ENCODE measurements at regions not wholly inside any gene's neighbourhood (a gene's known extent, or its start where the extent isn't known, plus 50 kb on each side); places are given as distances from the start of the nearest gene placed in this dataset.

- TF ChIP-seq, protein P1, sequence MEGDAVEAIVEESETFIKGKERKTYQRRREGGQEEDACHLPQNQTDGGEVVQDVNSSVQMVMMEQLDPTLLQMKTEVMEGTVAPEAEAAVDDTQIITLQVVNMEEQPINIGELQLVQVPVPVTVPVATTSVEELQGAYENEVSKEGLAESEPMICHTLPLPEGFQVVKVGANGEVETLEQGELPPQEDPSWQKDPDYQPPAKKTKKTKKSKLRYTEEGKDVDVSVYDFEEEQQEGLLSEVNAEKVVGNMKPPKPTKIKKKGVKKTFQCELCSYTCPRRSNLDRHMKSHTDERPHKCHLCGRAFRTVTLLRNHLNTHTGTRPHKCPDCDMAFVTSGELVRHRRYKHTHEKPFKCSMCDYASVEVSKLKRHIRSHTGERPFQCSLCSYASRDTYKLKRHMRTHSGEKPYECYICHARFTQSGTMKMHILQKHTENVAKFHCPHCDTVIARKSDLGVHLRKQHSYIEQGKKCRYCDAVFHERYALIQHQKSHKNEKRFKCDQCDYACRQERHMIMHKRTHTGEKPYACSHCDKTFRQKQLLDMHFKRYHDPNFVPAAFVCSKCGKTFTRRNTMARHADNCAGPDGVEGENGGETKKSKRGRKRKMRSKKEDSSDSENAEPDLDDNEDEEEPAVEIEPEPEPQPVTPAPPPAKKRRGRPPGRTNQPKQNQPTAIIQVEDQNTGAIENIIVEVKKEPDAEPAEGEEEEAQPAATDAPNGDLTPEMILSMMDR (IDR thresholded peaks at IDR 0.05): no peak
- TF ChIP-seq POLR2A (IDR thresholded peaks at IDR 0.05): no peak
Measured at GRCh38 chr7:46170792-46171191, 249.7 kb upstream of the IGFBP3 start.
